ENCODE measurements at regions not wholly inside any gene's neighbourhood (a gene's known extent, or its start where the extent isn't known, plus 50 kb on each side); places are given as distances from the start of the nearest gene placed in this dataset.
A peak's percentile ranks its signal among the peaks of the same experiment; 100 is the strongest.

- no peak for DNase-seq
These were observed 69.3 kb upstream of the ITGA11 start for GRCh38 chr15:68501259-68501591.

- DNase-seq, result no peak
These were observed 69.7 kb upstream of the ITGA11 start for GRCh38 chr15:68501616-68502015.

DNA sequence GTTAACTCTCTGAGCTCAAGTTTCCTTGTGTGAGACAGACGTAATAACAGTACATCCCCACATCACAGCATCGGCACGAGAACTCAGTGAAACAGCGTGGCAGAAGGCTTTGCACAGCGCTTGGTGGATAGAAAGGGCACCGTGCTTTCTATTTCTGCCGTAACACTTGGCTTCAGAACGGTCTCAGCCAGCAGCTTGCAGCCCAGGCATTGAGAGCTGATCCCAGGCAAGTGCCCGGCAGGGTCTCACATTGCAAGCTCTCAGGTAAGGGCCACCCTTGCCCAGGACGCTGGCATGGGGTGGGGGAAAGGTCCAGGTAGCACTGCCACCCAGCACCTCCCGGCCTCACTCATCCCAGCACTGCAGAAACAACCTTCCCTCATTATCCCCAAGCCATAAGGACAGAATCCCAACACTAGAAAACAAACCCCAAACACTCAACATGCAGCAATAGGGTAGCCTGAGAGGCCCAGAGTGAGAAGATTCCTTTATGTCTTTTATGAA lies 70.5 kb upstream of the ITGA11 start:
- DNase-seq, result no peak

DNA sequence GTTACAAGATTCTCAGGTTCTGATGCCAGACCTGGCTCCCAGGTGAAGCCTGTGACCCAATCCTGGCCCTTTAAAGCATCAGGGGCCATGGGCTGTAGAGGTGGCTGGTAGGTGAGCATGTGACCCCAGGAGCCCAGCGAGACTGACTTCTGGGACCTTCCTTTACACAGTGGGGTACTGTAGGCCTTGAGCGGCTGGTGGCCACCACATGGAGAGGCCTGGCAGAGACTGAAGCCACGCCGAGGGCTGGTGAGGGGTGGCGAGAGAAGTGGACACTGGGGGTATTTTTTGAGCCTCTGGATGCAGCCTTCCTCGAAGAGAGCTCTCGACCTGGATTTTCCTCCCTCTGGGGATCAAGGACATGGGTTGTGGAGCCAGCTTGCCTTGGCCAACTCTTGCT lies 71.2 kb upstream of the ITGA11 start:
- DNase-seq, result no peak

GRCh38 chr15:68503791-68504680 lies 72.1 kb upstream of the ITGA11 start:
- peak; percentile 30 to 36 for DNase-seq

GRCh38 chr15:68504681-68505170 lies 72.8 kb upstream of the ITGA11 start:
- DNase-seq, result no peak

- no peak for DNase-seq
These were observed 72.7 kb upstream of the CORO2B start for GRCh38 chr15:68506071-68506470.

GRCh38 chr15:68507447-68507846 lies 71.3 kb upstream of the CORO2B start:
- no peak for DNase-seq

DNA sequence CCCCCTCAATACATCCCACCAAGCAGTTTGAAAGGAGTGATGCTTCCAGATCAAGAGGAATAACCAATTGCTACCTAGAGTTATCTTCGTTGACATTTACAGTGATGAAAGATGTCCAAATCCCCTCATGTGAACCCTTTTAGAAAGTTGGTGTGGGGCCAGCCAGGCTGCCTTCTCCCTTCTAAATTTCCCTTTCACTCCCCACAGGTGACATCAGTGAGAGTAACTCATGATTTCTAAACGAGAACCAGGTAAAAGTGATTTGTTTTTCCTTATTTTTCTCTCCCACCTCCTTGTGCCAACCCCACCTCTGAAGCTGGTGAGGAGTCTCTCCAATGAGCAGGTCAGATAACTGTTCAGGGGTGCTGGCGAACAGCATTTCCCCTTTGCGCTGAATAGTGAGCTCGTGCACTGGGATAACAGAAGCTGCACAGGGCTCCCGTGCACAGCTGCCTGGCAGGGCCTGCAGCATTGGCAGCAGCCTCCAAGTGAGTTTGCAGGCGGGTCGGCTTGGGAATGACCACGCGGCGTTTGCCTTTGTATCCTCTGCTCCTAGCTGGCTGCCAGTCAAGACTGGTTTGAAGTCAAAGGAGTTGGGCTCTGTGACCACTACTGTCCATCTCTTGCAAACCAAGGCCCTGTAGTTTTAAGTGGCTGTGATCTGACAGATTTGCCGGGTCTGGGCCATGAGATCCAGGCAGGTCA lies 70.2 kb upstream of the CORO2B start:
- no peak for DNase-seq

DNA sequence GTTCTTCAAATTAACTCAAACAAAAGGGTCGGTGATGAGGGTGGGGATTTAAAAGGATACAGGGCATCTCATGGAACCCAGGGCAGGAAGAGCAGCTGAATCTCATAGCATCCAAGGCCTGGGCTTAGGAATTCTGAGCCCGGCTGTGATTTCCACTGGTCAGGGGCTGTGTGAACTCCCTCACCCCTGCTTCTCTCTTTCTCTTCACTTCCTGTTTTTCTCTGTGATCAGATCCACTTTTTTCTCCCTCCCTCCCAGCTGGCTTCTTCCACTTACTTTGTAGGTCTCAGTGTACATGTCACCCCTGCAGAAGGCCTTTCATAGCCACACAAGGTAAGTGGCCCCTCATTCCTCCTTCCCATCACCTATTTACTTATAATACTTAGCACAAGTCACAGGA lies 68.2 kb upstream of the CORO2B start:
- no peak for DNase-seq

DNA sequence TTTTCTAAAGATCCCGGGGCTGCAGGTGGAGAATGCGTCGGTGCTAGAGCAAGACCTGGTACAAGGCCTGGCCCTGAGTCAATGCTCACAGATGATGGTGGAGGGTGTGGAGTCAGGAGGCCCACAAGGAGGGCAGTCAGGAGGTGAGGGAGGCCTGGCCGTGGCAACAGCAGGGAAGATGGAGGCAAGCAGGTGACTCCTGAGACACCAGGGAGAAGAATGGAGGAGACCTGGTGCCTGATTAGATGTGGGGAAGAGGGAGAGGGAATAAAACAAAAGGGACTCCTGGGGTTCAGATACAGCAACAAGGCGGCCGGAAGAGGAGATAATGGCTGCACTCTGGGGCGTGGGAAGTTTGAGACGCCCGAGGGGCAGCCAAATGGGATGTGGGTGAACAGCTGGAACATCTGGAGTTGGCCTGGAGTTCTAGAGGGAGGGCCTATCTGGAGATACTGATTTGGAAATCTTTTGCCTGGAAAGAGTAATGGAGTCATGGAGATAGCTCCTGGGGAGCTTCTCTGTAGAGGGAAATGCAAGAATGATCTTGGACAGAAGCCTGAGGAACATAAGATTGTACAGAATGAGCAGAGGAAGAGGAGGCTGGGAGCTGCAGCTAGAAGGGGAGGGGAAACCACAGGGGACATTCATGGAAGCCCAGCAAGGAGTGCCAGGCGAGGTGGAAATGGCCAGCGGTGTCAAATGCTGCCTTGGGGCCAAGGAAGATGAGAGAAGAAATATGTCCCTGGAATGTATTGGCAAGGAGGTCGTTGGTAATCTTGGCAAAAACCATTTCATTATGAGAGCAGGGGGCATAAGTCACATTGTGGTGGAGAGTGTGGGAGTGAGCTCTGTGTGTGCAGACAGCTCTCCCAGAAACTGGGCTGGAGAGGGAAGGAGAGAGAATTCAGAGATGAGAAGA lies 67.5 kb upstream of the CORO2B start:
- DNase-seq, result no peak

DNA sequence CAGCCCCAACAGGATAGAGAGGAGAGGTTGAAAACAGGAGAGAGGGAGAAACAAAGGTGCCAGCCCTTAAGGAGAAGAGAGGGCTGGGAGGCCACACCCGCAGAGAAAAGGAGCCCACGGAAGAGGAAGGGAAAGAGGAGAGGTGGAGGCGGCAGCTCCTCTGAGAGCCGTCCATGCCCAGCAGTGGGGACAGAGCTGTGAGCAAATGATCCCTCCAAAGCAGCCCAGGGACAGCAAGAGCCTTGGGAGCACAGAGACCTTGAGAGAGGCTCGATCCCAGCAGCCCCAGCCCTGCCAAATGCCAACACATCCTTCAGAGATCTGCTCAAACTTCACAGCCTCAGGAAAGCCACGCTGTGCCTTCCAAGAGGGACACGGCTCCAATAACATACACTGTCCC lies 66.7 kb upstream of the CORO2B start:
- no peak for DNase-seq

- DNase-seq, result no peak
These were observed 66.2 kb upstream of the CORO2B start for GRCh38 chr15:68512598-68512997.

DNA sequence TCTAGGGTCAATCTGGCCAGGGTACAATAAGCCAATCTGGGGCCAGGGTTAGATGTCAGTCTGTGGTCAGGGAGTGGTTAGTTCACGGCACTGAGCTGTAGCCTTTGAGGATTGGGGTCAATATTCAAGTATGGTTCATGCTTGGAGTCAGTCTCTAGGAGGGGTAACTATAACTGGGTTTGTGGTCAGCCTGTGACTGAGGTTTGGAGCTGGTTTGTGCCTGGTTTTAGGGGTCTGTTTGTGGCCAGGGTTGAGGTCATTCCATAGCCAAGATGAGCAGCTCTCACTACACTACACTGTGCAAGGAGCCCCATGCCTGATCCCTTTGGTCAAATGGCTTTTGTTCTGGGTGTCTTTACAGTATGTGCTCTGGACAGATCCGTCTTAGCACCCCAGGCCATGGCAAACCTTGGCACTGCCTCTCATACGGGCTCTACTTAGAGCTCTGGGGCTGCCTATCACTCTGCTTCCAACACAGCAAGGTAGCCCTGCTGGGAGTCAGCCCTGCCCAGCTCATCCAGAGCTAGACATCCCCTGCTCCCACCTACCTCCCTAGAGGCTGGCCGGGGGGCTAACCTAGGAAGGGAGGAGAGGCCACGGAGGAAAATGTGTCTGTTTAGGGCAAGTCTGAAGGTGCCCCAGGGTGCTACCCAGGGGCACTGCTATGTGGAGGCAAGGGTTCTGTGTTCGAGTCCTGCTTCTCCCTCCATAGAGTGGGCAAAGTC lies 63.3 kb upstream of the CORO2B start:
- DNase-seq, result no peak

- DNase-seq, result no peak
These were observed 61.5 kb upstream of the CORO2B start for GRCh38 chr15:68517285-68517761.

GRCh38 chr15:68518046-68518445 lies 60.7 kb upstream of the CORO2B start:
- no peak for DNase-seq

GRCh38 chr15:68518785-68519430 lies 59.9 kb upstream of the CORO2B start:
- peak; percentile 33 to 63 for DNase-seq

DNA sequence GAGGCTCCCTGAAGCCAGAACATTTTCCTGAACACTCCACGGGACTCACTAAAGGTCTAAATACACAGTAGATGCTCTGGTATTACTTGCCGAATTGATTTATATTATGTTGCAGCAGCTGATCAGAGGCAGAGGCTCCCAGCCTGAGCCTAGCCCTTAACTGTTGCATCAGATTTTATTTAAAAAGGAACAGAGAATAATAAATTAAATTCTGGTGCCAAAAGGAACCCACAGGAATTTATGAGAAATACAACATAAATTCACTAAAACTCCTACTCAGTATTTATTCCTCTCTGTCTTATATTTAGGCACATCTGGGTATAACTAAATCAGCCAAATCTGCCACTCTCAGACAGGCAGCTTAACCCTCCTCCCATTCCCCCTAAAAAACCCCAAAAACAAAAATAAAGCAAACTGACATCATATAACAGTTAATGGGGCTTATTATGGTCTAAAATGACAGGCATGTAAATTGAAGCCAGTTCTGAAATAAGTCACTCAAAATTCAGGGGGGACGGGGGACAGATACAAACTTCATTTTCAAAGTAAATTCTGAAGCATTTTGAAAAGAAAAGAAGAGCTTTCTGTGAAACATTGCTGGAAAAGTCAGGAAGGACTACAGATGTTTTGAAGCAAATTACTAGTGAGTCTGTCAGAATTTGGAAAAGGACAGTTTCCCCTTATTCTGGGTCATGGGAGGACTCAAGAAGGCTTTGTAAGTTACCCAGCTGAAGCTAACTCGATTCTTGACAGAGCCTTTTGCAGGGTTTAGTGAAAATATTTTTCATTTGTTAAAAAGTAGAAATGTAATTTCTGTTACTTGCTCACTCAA lies 53.8 kb upstream of the CORO2B start:
- no peak for DNase-seq

GRCh38 chr15:68525815-68526214 lies 53.0 kb upstream of the CORO2B start:
- no peak for DNase-seq

GRCh38 chr15:68526269-68526668 lies 52.5 kb upstream of the CORO2B start:
- DNase-seq, result no peak

DNA sequence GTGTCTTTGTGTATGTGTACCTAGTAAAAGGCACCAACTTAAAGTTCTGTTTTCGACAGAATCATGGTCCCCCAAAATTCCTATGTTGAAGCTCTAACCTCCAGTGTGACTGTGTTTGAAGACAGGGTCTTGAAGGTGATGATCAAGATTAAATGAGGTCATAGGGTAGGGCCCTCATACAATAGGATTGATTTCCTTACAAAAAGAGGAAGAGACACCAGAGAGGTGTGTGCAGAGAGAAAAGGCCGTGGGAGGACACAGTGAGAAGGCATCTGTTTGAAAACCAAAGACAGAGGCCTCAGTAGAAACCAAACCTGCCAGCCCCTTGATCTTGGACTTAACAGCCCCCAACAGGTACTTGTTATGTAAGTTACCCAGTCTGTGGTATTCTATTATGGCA lies 52.0 kb upstream of the CORO2B start:
- DNase-seq, result peak; percentile 11 to 23

All from Kasumi-1 (cell line).